ENCODE measurements at regions not wholly inside any gene's neighbourhood (a gene's known extent, or its start where the extent isn't known, plus 50 kb on each side); places are given as distances from the start of the nearest gene placed in this dataset.

- peaks cover 0 to 7% (median 0%) of the 10 kb centered on the region in 9 donors for H3K27me3 ChIP-seq
- H3K4me1 ChIP-seq, result no peaks in the 10 kb centered on the region
- TF ChIP-seq, protein P1, sequence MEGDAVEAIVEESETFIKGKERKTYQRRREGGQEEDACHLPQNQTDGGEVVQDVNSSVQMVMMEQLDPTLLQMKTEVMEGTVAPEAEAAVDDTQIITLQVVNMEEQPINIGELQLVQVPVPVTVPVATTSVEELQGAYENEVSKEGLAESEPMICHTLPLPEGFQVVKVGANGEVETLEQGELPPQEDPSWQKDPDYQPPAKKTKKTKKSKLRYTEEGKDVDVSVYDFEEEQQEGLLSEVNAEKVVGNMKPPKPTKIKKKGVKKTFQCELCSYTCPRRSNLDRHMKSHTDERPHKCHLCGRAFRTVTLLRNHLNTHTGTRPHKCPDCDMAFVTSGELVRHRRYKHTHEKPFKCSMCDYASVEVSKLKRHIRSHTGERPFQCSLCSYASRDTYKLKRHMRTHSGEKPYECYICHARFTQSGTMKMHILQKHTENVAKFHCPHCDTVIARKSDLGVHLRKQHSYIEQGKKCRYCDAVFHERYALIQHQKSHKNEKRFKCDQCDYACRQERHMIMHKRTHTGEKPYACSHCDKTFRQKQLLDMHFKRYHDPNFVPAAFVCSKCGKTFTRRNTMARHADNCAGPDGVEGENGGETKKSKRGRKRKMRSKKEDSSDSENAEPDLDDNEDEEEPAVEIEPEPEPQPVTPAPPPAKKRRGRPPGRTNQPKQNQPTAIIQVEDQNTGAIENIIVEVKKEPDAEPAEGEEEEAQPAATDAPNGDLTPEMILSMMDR (IDR thresholded peaks at IDR 0.05), result no peak
- TF ChIP-seq POLR2A (IDR thresholded peaks at IDR 0.05), result no peak
- H3K4me3 ChIP-seq, result no peak overlapping the region
- intact Hi-C loops (cut with DNase I), result no loop called here
- WGBS, 4 donors, result 82 to 87% (median 84%) methylated on average over 2 to 7 of the region's 7 CpGs
- H3K36me3 ChIP-seq, result no peaks in the 10 kb centered on the region
- DNase-seq (no peak), ATAC-seq (no peak)
- peaks cover 0 to 9% (median 0%) of the 10 kb centered on the region in 12 donors for H3K9me3 ChIP-seq
- no peak overlapping the region for H3K27ac ChIP-seq
Measured at GRCh38 chr10:130987401-130987800, 324.1 kb downstream of the TCERG1L start.

- DNase-seq (no peak), ATAC-seq (no peak)
- no peaks in the 10 kb centered on the region for H3K4me1 ChIP-seq
- no peak overlapping the region for H3K4me3 ChIP-seq
- peaks cover 0 to 7% (median 0%) of the 10 kb centered on the region in 9 donors for H3K27me3 ChIP-seq
- H3K27ac ChIP-seq, result no peak overlapping the region
- intact Hi-C loops (cut with DNase I), result no loop called here
- H3K36me3 ChIP-seq, result no peaks in the 10 kb centered on the region
- WGBS, 4 donors, result 61 to 65% (median 63%) methylated on average over 8 of the region's 8 CpGs
- no peaks in the 10 kb centered on the region for H3K9me3 ChIP-seq
- TF ChIP-seq POLR2A (IDR thresholded peaks at IDR 0.05), result no peak
- TF ChIP-seq, protein P1 (IDR thresholded peaks at IDR 0.05), result no peak
Measured at GRCh38 chr10:130989670-130990232, 321.8 kb downstream of the TCERG1L start.

GRCh38 chr10:130990486-130990885 is 321.0 kb downstream of the TCERG1L start:
- 81 to 90% (median 84%) methylated on average over 9 of the region's 9 CpGs for WGBS, 4 donors
- Histone ChIP-seq H3K4me1 (no peaks in the 10 kb centered on the region), H3K9me3 (peaks cover 0 to under 1% (median 0%) of the 10 kb centered on the region in 12 donors), H3K27me3 (peaks cover 0 to 7% (median 0%) of the 10 kb centered on the region in 9 donors), H3K4me3 (no peak overlapping the region), H3K36me3 (no peaks in the 10 kb centered on the region), H3K27ac (no peak overlapping the region)
- intact Hi-C loops (cut with DNase I), result no loop called here
- DNase-seq (no peak), ATAC-seq (no peak)
- TF ChIP-seq, protein P1 (IDR thresholded peaks at IDR 0.05), result no peak
- TF ChIP-seq POLR2A (IDR thresholded peaks at IDR 0.05), result no peak

DNA sequence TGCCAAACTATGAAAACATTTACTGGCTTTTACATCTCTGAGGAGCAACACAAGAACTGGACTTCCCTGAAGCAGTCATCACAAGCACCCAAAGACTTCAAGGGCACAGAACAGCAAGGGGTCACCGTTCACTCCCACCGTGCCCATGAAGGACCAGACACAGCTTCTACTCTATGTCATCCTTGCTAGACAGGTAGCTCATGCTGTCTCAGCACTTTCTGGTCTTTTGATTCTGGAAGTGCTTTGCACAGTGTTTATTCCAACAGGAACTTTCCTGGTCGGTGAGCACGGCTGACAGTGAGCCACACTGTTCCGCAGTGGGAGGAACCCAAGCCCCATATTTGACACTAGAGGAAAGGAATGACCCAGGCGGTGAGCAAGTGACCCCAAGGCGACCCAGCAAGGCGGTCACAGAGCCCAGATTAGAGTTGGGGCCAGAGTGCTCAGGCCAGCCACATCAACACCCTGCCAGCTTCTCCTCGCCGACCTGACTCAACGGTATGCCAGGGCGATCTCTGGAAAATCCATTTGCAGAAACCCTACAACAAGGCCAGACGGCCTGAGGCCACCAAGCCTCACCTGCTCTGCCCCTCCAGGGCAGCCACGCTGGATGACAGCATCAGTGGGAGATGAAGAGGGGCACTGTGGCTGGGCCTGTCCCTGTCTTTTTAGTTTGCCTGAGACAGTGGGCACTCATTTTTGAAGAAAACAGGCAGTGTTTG is 318.6 kb downstream of the TCERG1L start:
- no peak for DNase-seq
- TF ChIP-seq POLR2A (IDR thresholded peaks at IDR 0.05), result no peak
- TF ChIP-seq, protein P1 (IDR thresholded peaks at IDR 0.05), result no peak

More for the DNA sequence above, 318.6 kb downstream of the TCERG1L start:
- peaks cover 0 to 7% (median 0%) of the 10 kb centered on the region in 12 donors for H3K9me3 ChIP-seq
- H3K4me3 ChIP-seq, result no peak overlapping the region
- ATAC-seq, result no peak
- WGBS, 4 donors, result 78 to 88% (median 83%) methylated on average over 11 to 14 of the region's 14 CpGs
- intact Hi-C loops (cut with DNase I), result no loop called here
- H3K27ac ChIP-seq, result no peak overlapping the region
- no peaks in the 10 kb centered on the region for H3K36me3 ChIP-seq
- H3K4me1 ChIP-seq, result no peaks in the 10 kb centered on the region
- peaks cover 0 to 16% (median 0%) of the 10 kb centered on the region in 9 donors for H3K27me3 ChIP-seq
